ENCODE measurements at regions not wholly inside any gene's neighbourhood (a gene's known extent, or its start where the extent isn't known, plus 50 kb on each side); places are given as distances from the start of the nearest gene placed in this dataset.

DNA sequence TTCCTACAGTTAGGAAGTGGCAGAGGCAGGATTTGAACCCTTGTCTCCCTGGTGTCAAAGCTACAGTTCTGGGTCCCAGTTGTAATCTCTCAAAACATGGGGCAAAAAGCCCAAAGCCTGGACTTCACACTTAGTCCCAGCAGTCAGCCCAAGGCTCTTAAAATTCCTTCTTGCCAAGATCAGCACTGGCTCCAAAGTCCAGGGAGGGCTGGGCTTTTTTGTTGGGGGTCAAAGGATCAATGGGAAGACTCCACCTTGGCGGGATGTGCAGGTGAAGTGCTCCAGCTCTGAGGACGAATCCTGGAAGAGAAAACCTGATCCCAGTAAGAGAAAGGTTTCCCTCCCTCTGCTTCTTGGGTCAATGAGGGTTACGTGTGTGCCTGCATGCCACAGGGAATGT lies 195.5 kb downstream of the HAPSTR1 start:
- FAIRE-seq: no peak
- DNase-seq (ENCODE audit: insufficient read length, low spot score): no peak

GRCh38 chr16:9296271-9296590 lies 204.8 kb downstream of the HAPSTR1 start:
- FAIRE-seq (no peak), DNase-seq (ENCODE audit: insufficient read length, low spot score) (no peak)

GRCh38 chr16:9297437-9298113 lies 206.1 kb downstream of the HAPSTR1 start:
- FAIRE-seq: no peak

DNA sequence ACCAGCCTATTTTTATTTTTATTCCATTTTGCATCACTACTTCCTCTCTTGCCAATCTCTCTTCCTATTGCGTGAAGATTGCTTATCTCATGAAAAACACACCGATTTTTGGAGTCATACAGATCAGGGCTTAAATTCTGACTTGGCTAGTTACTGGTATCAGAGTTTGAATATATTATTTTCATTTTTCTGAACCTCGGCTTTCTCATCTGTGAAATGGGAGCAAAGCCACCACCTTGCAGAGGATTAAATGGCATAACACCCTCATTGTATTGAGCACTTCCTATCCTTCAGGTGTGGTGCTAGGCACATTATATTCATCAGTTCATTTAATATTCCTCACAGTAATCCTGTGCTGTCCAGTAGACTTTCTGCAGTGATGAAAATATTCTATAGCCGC lies 208.8 kb downstream of the HAPSTR1 start:
- DNase-seq (ENCODE audit: insufficient read length, low spot score): no peak
- no peak for FAIRE-seq

More at GRCh38 chr16:9297437-9298113, 206.1 kb downstream of the HAPSTR1 start:
- peak; percentile 14 for DNase-seq (ENCODE audit: insufficient read length, low spot score)

DNA sequence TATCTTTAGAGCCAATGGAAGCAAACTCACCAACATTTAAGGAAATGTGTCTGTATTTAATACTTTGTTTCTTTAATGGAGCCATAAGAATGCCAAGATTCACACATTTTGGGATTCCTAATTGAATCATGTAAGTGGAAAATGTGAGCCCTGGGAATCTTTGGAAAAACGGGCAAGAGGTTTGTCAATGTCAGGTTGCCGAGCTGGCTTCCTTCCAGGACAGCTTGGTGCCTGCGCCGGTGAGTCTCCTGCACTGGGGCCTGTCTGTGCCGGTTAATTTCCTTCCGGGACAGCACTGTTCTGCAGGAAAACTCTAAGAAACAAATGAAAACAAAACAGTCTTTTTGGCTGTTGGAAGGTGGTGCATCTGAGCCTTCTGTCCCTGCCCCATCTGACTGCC lies 210.6 kb downstream of the HAPSTR1 start:
- DNase-seq (ENCODE audit: insufficient read length, low spot score): no peak
- no peak for FAIRE-seq

DNA sequence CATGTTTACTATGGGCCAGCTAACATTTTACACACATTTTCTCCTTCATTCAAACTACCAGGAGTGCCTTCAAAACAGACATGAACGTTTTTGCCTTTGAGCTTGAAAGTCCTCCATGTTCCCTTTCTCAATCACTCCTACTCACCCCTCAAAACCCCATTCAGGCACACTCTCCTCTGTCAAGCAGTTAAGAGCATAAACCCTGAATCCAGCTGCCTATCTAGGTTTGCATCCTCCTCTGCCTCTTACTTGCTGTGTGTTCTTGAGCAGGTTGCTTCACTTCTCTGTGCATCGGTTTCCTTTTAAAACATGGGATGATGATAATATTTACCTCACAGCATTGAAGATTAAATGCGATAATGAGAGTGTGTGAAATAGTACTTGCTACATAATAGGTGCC lies 215.3 kb downstream of the HAPSTR1 start:
- FAIRE-seq (no peak), DNase-seq (ENCODE audit: insufficient read length, low spot score) (no peak)

DNA sequence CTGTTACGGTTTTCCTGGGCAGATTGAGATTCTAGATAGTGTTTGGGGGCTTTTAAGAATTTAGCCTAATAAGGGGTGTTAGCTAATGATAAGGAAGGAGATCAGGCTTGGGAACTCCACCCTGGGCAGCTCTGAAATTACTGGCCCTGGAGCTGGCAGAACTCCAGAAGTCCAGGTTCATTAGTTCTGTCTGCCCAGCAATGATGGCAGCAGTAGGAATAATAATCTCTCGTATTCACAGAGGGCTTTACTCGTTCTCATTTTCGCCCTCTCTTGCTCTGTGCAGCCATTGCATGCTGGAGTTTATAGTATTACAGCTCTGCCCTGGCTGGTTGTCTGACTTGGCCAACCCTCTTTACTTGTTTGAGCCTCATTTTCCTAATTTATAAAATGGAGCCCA lies 216.0 kb downstream of the HAPSTR1 start:
- FAIRE-seq: no peak
- no peak for DNase-seq (ENCODE audit: insufficient read length, low spot score)

GRCh38 chr16:9308356-9308801 lies 216.9 kb downstream of the HAPSTR1 start:
- no peak for FAIRE-seq

GRCh38 chr16:9308850-9309249 lies 217.4 kb downstream of the HAPSTR1 start:
- FAIRE-seq: no peak
- no peak for DNase-seq (ENCODE audit: insufficient read length, low spot score)

More at GRCh38 chr16:9308356-9308801, 216.9 kb downstream of the HAPSTR1 start:
- no peak for DNase-seq (ENCODE audit: insufficient read length, low spot score)

GRCh38 chr16:9309844-9310243 lies 218.4 kb downstream of the HAPSTR1 start:
- DNase-seq (ENCODE audit: insufficient read length, low spot score) (no peak), FAIRE-seq (no peak)

GRCh38 chr16:9311303-9311954 lies 220.0 kb downstream of the HAPSTR1 start:
- DNase-seq (ENCODE audit: insufficient read length, low spot score) (no peak), FAIRE-seq (no peak)

DNA sequence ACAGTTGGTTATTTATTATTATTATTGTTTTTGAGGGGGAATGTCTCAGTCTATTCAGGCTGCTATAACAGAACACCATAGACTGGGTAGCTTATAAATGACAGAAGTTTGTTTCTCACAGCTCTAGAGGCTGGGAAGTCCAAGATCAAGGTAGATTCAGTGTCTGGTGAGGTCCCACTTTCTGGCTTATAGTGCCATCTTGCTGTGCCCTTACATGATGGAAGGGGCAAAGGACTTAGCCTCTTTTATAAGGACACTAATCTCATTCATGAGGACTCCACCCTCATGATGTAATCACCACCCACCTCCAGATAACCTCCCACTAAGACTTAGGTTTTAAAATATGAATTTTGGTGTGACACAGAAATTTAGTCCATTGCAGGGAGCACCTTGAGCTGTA lies 224.6 kb downstream of the HAPSTR1 start:
- DNase-seq (ENCODE audit: insufficient read length, low spot score) (no peak), FAIRE-seq (no peak)

DNA sequence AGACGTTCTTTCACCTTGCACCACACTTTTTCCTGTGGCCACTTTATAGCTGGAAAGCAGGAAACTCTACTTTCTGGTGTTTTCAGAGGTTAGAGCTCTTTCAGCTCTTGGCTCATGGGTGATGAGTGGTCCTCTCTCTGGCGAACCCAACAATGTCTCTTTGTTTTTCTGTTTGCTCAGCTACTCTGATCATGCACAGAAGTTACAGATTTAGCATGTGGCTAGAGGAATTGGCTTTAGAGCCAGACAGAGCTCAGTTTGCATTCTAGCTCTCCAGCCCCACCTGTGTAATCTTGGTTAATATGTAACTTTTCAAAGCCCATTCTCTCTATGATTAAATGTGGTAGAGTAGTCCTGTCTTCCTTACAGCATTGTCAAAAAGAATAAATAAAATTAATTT lies 225.2 kb downstream of the HAPSTR1 start:
- FAIRE-seq: no peak
- no peak for DNase-seq (ENCODE audit: insufficient read length, low spot score)

DNA sequence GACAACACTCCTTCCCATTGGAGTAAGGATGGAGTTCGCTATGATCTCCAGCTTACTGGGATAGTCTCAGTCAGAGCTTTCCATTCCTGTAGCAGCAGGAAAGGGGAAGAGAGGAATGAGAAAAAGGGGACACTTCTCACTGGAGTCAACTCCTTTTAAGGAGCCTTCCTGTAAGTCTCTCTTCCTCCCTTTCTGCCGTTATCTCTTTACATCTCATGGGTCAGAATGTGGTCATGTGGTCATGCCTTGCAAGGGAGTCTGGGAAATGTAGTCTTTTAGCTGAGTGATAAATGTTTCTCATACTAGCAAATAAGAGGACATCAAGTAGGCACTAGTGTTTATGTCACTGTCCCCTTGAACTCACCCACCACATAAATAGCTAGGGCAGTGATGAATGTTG lies 227.3 kb downstream of the HAPSTR1 start:
- FAIRE-seq: no peak
- no peak for DNase-seq (ENCODE audit: insufficient read length, low spot score)

GRCh38 chr16:9322769-9323168 lies 231.3 kb downstream of the HAPSTR1 start:
- DNase-seq (ENCODE audit: insufficient read length, low spot score): no peak
- no peak for FAIRE-seq

DNA sequence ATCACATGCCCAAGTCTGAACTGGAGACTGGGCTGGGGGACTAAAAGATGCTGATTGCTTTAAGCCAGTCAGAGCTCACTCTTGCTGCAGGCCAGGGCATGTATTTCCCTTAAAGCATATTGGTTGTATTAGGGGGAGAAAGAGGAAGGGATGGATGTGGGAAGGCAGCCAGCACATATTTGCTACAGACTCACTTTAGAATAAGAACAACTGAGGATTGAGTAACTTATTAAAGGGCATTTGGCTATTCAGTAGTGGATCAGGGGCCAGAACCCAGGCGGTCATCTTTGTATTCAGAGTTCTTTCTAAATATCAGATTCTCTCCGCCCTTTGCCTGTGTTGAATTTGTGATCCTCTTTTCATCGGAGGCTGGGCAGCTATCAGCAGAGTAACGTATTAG lies 231.7 kb downstream of the HAPSTR1 start:
- no peak for FAIRE-seq

DNA sequence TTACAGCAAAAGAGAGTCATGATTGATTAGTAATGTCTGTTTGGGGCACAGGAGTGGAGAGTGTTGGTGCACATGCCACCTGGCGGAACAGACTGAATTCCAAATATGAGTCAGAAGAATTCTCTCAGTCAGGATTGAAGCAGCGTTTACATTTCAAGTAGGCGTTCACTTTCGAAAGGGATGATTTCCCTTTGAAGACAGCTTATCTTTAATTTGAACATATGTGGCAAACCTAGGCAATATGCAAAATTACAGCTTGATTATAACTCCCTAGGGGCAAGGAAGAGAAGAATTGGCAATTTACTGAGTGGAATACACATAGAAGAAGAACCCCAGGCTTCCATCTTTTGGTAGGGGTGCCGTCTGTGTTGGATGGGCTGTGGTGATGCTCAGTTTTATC lies 235.8 kb downstream of the HAPSTR1 start:
- FAIRE-seq: no peak
- DNase-seq (ENCODE audit: insufficient read length, low spot score): no peak

More for the DNA sequence above, 231.7 kb downstream of the HAPSTR1 start:
- DNase-seq (ENCODE audit: insufficient read length, low spot score): no peak

- FAIRE-seq (no peak), DNase-seq (ENCODE audit: insufficient read length, low spot score) (no peak)
These were observed 237.0 kb downstream of the HAPSTR1 start for GRCh38 chr16:9328411-9328810.

GRCh38 chr16:9330095-9330494 lies 238.7 kb downstream of the HAPSTR1 start:
- DNase-seq (ENCODE audit: insufficient read length, low spot score) (no peak), FAIRE-seq (no peak)

DNA sequence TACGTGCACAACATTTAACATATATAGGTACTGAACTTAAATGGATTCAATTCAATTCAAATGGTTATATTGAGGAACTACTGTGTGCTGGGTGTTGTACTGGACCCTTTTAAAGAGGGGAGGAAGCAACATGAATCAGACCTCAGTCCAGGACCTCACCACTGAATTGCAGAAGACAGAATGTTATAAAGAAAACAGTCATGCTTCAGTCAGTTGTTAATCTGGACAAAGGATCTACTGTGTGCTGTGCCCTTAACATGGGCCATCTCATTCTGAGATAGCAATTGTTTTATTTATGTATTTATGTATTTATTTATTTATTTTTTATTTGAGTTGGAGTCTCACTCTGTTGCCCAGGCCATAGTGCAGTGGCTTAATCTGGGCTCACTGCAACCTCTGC lies 240.1 kb downstream of the HAPSTR1 start:
- DNase-seq (ENCODE audit: insufficient read length, low spot score) (no peak), FAIRE-seq (no peak)

DNA sequence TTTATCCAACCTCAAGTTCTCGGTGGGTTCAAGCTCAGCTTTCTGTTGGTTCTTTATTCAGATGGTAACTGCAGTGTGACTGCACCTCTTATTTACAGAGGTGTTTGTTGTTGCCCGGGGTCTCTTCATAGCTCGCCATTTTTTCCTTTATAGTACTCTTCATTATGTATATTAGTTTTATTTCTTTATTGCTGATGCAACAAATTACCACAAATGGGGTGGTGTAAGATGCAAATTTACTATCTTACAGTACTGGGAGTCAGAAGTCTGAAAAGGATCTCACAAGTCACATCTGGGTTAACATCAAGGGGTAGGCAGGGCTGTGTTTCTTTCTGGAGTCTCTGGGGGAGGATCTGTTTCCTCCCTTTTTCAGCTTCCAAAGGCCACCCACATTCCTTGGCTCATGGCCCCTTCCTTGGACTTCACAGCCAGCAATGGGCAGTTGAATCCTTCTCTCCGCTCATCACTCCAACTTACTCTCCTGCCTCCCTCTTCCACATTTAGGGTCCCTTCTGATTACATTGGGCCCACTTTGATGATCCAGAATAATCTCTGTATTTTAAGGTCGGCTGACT lies 241.2 kb downstream of the HAPSTR1 start:
- no peak for DNase-seq (ENCODE audit: insufficient read length, low spot score)
- no peak for FAIRE-seq

GRCh38 chr16:9333469-9333868 lies 242.0 kb downstream of the HAPSTR1 start:
- DNase-seq (ENCODE audit: insufficient read length, low spot score) (no peak), FAIRE-seq (no peak)
